ENCODE measurements at regions not wholly inside any gene's neighbourhood (a gene's known extent, or its start where the extent isn't known, plus 50 kb on each side); places are given as distances from the start of the nearest gene placed in this dataset.

- Histone ChIP-seq H4K20me1 (ENCODE audit: control insufficient read depth, insufficient read depth) (no peaks in the 10 kb centered on the region), H3K27ac (ENCODE audit: control insufficient read depth, insufficient read depth) (no peak overlapping the region), H3K4me2 (ENCODE audit: control insufficient read depth, insufficient read depth) (no peak overlapping the region), H2AFZ (ENCODE audit: control insufficient read depth, low read depth, low read length) (no peak overlapping the region), H3K79me2 (ENCODE audit: control insufficient read depth, insufficient read depth, low read length) (no peaks in the 10 kb centered on the region), H3K9me3 (replicated peaks; ENCODE audit: control insufficient read depth, insufficient read depth, low read length) (no peaks in the 10 kb centered on the region), H3K27me3 (replicated peaks in 1 of 2; ENCODE audit: control insufficient read depth in 2 of 2, insufficient read depth in 2 of 2, low read length in 1 of 2) (peaks cover 1 to 4% of the 10 kb centered on the region in 2 experiments; a peak in 3 of 4 replicates), H3K4me1 (ENCODE audit: control insufficient read depth, insufficient read depth, low read length) (no peaks in the 10 kb centered on the region), H3K9ac (ENCODE audit: control insufficient read depth, insufficient read depth, low read length) (no peak overlapping the region), H3K4me3 (no peak overlapping the region), H3K36me3 (ENCODE audit: control insufficient read depth in 2 of 2, insufficient read depth in 2 of 2, low read length in 1 of 2) (no peaks in the 10 kb centered on the region)
- ATAC-seq (no peak), FAIRE-seq (no peak), DNase-seq (ENCODE audit: low read depth, low spot score) (no peak)
- intact Hi-C loops (cut with micrococcal nuclease; ENCODE audit: unreplicated experiment) (no loop called here), in situ Hi-C loops (cut with MboI) (no loop called here)
- ChIA-PET POLR2A (no interaction called here), SMC1A (ENCODE audit: uncharacterized antibody, unreplicated experiment) (no interaction called here), CTCF (no interaction called here), RAD21 (ENCODE audit: unreplicated experiment) (no interaction called here)
- 42% methylated on average over 2 of the region's 2 CpGs for WGBS (ENCODE audit: insufficient coverage, insufficient replicate concordance, low lambda C conversion rate, missing lambda C conversion rate)
- TF ChIP-seq CBFB (IDR thresholded peaks at IDR 0.05; ENCODE audit: low read depth) (no peak), CHD1 (IDR thresholded peaks at IDR 0.05; ENCODE audit: low read depth, low read length) (no peak), NFYB (IDR thresholded peaks at IDR 0.05; ENCODE audit: insufficient read depth, low read depth, low read length) (no peak), RFX5 (IDR thresholded peaks at IDR 0.05; ENCODE audit: low read depth, low read length) (no peak), ZNF622 (IDR thresholded peaks at IDR 0.05) (no peak), KDM1A (IDR thresholded peaks at IDR 0.05; ENCODE audit: borderline replicate concordance) (no peak), TAF1 (IDR thresholded peaks at IDR 0.05; ENCODE audit: borderline replicate concordance, low read depth, low read length) (no peak), TCF7 (IDR thresholded peaks at IDR 0.05; ENCODE audit: borderline replicate concordance) (no peak), KAT2A (conservative IDR thresholded peaks at IDR 0.05; ENCODE audit: control insufficient read depth, low read depth, low read length) (no peak), RBBP5 (conservative IDR thresholded peaks at IDR 0.05) (no peak)
- BruUV-seq (replicated peaks) = no TSS peak
Measured at GRCh38 chr1:244217711-244218110, 166.6 kb downstream of the ZBTB18 start.

GRCh38 chr1:244218220-244218619 lies 167.1 kb downstream of the ZBTB18 start:
- Histone ChIP-seq H3K9me3 (replicated peaks; ENCODE audit: control insufficient read depth, insufficient read depth, low read length) (no peaks in the 10 kb centered on the region), H2AFZ (ENCODE audit: control insufficient read depth, low read depth, low read length) (no peak overlapping the region), H4K20me1 (ENCODE audit: control insufficient read depth, insufficient read depth) (no peaks in the 10 kb centered on the region), H3K4me2 (ENCODE audit: control insufficient read depth, insufficient read depth) (no peak overlapping the region), H3K4me3 (no peak overlapping the region), H3K4me1 (ENCODE audit: control insufficient read depth, insufficient read depth, low read length) (no peaks in the 10 kb centered on the region), H3K36me3 (ENCODE audit: control insufficient read depth in 2 of 2, insufficient read depth in 2 of 2, low read length in 1 of 2) (no peaks in the 10 kb centered on the region), H3K27ac (ENCODE audit: control insufficient read depth, insufficient read depth) (no peak overlapping the region), H3K9ac (ENCODE audit: control insufficient read depth, insufficient read depth, low read length) (no peak overlapping the region), H3K27me3 (replicated peaks in 1 of 2; ENCODE audit: control insufficient read depth in 2 of 2, insufficient read depth in 2 of 2, low read length in 1 of 2) (peaks cover 1 to 7% of the 10 kb centered on the region in 2 experiments; a peak in 3 of 4 replicates), H3K79me2 (ENCODE audit: control insufficient read depth, insufficient read depth, low read length) (no peaks in the 10 kb centered on the region)
- in situ Hi-C loops (cut with MboI) = no loop called here
- ATAC-seq (no peak), FAIRE-seq (no peak), DNase-seq (ENCODE audit: low read depth, low spot score) (no peak)
- ChIA-PET SMC1A (ENCODE audit: uncharacterized antibody, unreplicated experiment) (no interaction called here), RAD21 (ENCODE audit: unreplicated experiment) (no interaction called here), POLR2A (no interaction called here), CTCF (no interaction called here)
- TF ChIP-seq IKZF1 (conservative IDR thresholded peaks at IDR 0.05) (no peak), PAX5 (IDR thresholded peaks at IDR 0.05; ENCODE audit: borderline replicate concordance, low read depth, low read length) (no peak), POLR2AphosphoS2 (IDR thresholded peaks at IDR 0.05; ENCODE audit: low read depth, low read length) (no peak), ESRRA (IDR thresholded peaks at IDR 0.05; ENCODE audit: low read length) (no peak), E4F1 (IDR thresholded peaks at IDR 0.05; ENCODE audit: borderline replicate concordance, partially characterized antibody) (no peak)
- no TSS peak for BruUV-seq (replicated peaks)
- intact Hi-C loops (cut with micrococcal nuclease; ENCODE audit: unreplicated experiment) = no loop called here
- 32% methylated on average over 9 of the region's 9 CpGs for WGBS (ENCODE audit: insufficient coverage, insufficient replicate concordance, low lambda C conversion rate, missing lambda C conversion rate)
